Naive thymus-derived CD4-positive, alpha-beta T cell (primary cell): ENCODE measurements at regions not wholly inside any gene's neighbourhood (a gene's known extent, or its start where the extent isn't known, plus 50 kb on each side); places are given as distances from the start of the nearest gene placed in this dataset.

Experiments
- ATAC-seq: fragments of 150-1000 bp; cut with Tn5 transposase; 2 replicates; pipeline ENCODE4 v1.10.0; 2021; ENCODE audit warnings: mild to moderate bottlenecking, moderate library complexity
- CTCF ChIA-PET: fragments of 350-600 bp; sonication (Branson Sonifier 250); formaldehyde crosslinking; loops from one replicate; lab custom pipeline; 2021; ENCODE audit warnings: antibody characterized with exemption; lab: Charles Lee
- POLR2A ChIA-PET: fragments of 350-600 bp; sonication (Branson Sonifier 250); formaldehyde crosslinking; loops from one replicate; lab custom pipeline; 2021; ENCODE audit warnings: antibody characterized with exemption, inconsistent platforms; lab: Charles Lee
- DNase-seq, 9 donors: peaks; one replicate each; pipeline versions ENCODE4 v3.0.0 to v3.0.0-alpha.2; 2020 to 2022; ENCODE audit warnings: mixed read lengths in 1 of 9
- H3K27ac ChIP-seq: one replicate; pipeline ENCODE4 v1.7.0; 2013; ENCODE audit warnings: mild to moderate bottlenecking, low read depth, low read length, moderate library complexity
- H3K27me3 ChIP-seq, 2 donors: one replicate each; pipeline ENCODE4 v1.7.0; 2013; ENCODE audit warnings: low read length in 2 of 2, mild to moderate bottlenecking in 2 of 2, moderate library complexity in 2 of 2; ENCODE audit not compliant: control insufficient read depth in 2 of 2, insufficient read depth in 2 of 2
- H3K36me3 ChIP-seq, 3 experiments: 1 replicate in 2 of 3; 2 replicates in 1 of 3; pipeline ENCODE4 v1.7.0; 2013; ENCODE audit warnings: low read length in 3 of 3, mild to moderate bottlenecking in 3 of 3, moderate library complexity in 1 of 3; ENCODE audit not compliant: insufficient read depth in 3 of 3, control insufficient read depth in 2 of 3
- H3K4me1 ChIP-seq, 2 donors: one replicate each; pipeline ENCODE4 v1.7.0; 2013; ENCODE audit warnings: low read length in 2 of 2, mild to moderate bottlenecking in 2 of 2, moderate library complexity in 1 of 2; ENCODE audit not compliant: control insufficient read depth in 2 of 2, insufficient read depth in 2 of 2
- H3K4me3 ChIP-seq: 2 replicates; pipeline ENCODE4 v1.7.0; 2013; ENCODE audit warnings: mild to moderate bottlenecking, low read length
- H3K9me3 ChIP-seq, 3 experiments: 1 replicate in 2 of 3; 2 replicates in 1 of 3; pipeline ENCODE4 v1.7.0; 2013; ENCODE audit warnings: low read length in 3 of 3; ENCODE audit not compliant: control insufficient read depth in 2 of 3
- H3K27ac Mint-ChIP-seq, 9 donors: one replicate each; pipeline ENCODE4 v1.8.0; 2020 to 2022; ENCODE audit warnings: mixed read lengths in 9 of 9, mild to moderate bottlenecking in 8 of 9, moderate library complexity in 5 of 9, inconsistent platforms in 2 of 9
- H3K27me3 Mint-ChIP-seq, 5 donors: one replicate each; pipeline ENCODE4 v1.8.0; 2021 to 2022; ENCODE audit warnings: mixed read lengths in 5 of 5, mild to moderate bottlenecking in 1 of 5
- H3K36me3 Mint-ChIP-seq, 5 donors: one replicate each; pipeline ENCODE4 v1.8.0; 2020 to 2022; ENCODE audit warnings: mixed read lengths in 5 of 5, mild to moderate bottlenecking in 3 of 5, inconsistent platforms in 1 of 5
- H3K4me1 Mint-ChIP-seq, 7 donors: one replicate each; pipeline ENCODE4 v1.8.0; 2020 to 2022; ENCODE audit warnings: mixed read lengths in 7 of 7, mild to moderate bottlenecking in 3 of 7, inconsistent platforms in 1 of 7
- H3K4me3 Mint-ChIP-seq, 10 donors: one replicate each; pipeline ENCODE4 v1.8.0; 2020 to 2022; ENCODE audit warnings: mild to moderate bottlenecking in 10 of 10, mixed read lengths in 10 of 10, moderate library complexity in 6 of 10, inconsistent platforms in 2 of 10
- H3K9me3 Mint-ChIP-seq, 11 donors: one replicate each; pipeline ENCODE4 v1.8.0; 2020 to 2022; ENCODE audit warnings: mixed read lengths in 11 of 11, mild to moderate bottlenecking in 4 of 11, inconsistent platforms in 1 of 11, moderate library complexity in 1 of 11
- intact Hi-C, 2 donors: fragments of 100-400 bp; cut with micrococcal nuclease; formaldehyde crosslinking; loops; one replicate each; pipeline ENCODE4 v1.15.1; 2023

GRCh38 chr9:99724640-99725039 lies 97.0 kb upstream of the NR4A3 start:
- no peak overlapping the region for H3K27ac ChIP-seq
- DNase-seq (no peak), ATAC-seq (no peak)
- Mint-ChIP-seq H3K4me1 (peaks cover 14 to 29% (median 27%) of the 10 kb centered on the region in 7 donors), H3K27ac (no peak overlapping the region), H3K27me3 (no peaks in the 10 kb centered on the region), H3K36me3 (no peaks in the 10 kb centered on the region), H3K4me3 (no peak overlapping the region), H3K9me3 (peaks cover 0 to 2% (median 0%) of the 10 kb centered on the region in 11 donors)
- H3K4me1 ChIP-seq = peaks cover 4 to 32% of the 10 kb centered on the region in 2 donors
- no peaks in the 10 kb centered on the region for H3K9me3 ChIP-seq
- H3K27me3 ChIP-seq = no peaks in the 10 kb centered on the region
- ChIA-PET CTCF (no interaction called here), POLR2A (no interaction called here)
- no peak overlapping the region for H3K4me3 ChIP-seq
- H3K36me3 ChIP-seq = no peaks in the 10 kb centered on the region
- intact Hi-C loops = loop anchor here (5.0 to 10.0 kb wide), 3 partner anchors 93 to 670 kb away; no protein-coding TSS in a partner anchor

- no peak for DNase-seq
- Mint-ChIP-seq H3K4me3 (no peak overlapping the region), H3K4me1 (peaks cover 3 to 17% (median 15%) of the 10 kb centered on the region in 7 donors), H3K27ac (no peak overlapping the region), H3K36me3 (no peaks in the 10 kb centered on the region), H3K9me3 (peaks cover 0 to 2% (median 0%) of the 10 kb centered on the region in 11 donors), H3K27me3 (peaks cover 0 to 6% (median 0%) of the 10 kb centered on the region in 5 donors)
- Histone ChIP-seq H3K36me3 (no peaks in the 10 kb centered on the region), H3K4me3 (no peak overlapping the region), H3K27me3 (no peaks in the 10 kb centered on the region), H3K9me3 (no peaks in the 10 kb centered on the region), H3K27ac (no peak overlapping the region), H3K4me1 (peaks cover 0 to 23% of the 10 kb centered on the region in 2 donors)
- ChIA-PET CTCF (no interaction called here), POLR2A (no interaction called here)
- ATAC-seq = no peak
- intact Hi-C loops = loop anchor here in 1 of 2 donors (10.0 kb wide), 2 partner anchors 139 to 671 kb away; no protein-coding TSS in a partner anchor
Measured at GRCh38 chr9:99725852-99726251, 95.8 kb upstream of the NR4A3 start.

GRCh38 chr9:99726758-99727157 lies 94.9 kb upstream of the NR4A3 start:
- H3K9me3 Mint-ChIP-seq = peaks cover 0 to 2% (median 0%) of the 10 kb centered on the region in 11 donors
- no peak overlapping the region for H3K4me3 Mint-ChIP-seq
- no peak for ATAC-seq
- H3K36me3 Mint-ChIP-seq = no peaks in the 10 kb centered on the region
- Histone ChIP-seq H3K27me3 (no peaks in the 10 kb centered on the region), H3K4me3 (no peak overlapping the region), H3K36me3 (no peaks in the 10 kb centered on the region), H3K4me1 (peaks cover 0 to 23% of the 10 kb centered on the region in 2 donors), H3K27ac (no peak overlapping the region), H3K9me3 (no peaks in the 10 kb centered on the region)
- intact Hi-C loops = loop anchor here in 1 of 2 donors (10.0 kb wide), 2 partner anchors 138 to 672 kb away; no protein-coding TSS in a partner anchor
- ChIA-PET POLR2A (no interaction called here), CTCF (no interaction called here)
- DNase-seq = no peak
- H3K27me3 Mint-ChIP-seq = peaks cover 0 to 6% (median 0%) of the 10 kb centered on the region in 5 donors
- H3K27ac Mint-ChIP-seq = no peak overlapping the region
- H3K4me1 Mint-ChIP-seq = peaks cover 0 to 12% (median 11%) of the 10 kb centered on the region in 7 donors

- CTCF ChIA-PET = interaction anchor here (0.7 kb wide), 1 partner anchor 275 kb away, joined by 3 read pairs; no protein-coding TSS in a partner anchor
- no peaks in the 10 kb centered on the region for H3K36me3 ChIP-seq
- peaks cover 0 to 6% of the 10 kb centered on the region in 2 donors for H3K4me1 ChIP-seq
- no peak overlapping the region for H3K27ac ChIP-seq
- no peaks in the 10 kb centered on the region for H3K9me3 ChIP-seq
- H3K36me3 Mint-ChIP-seq = no peaks in the 10 kb centered on the region
- no peaks in the 10 kb centered on the region for H3K27me3 ChIP-seq
- H3K9me3 Mint-ChIP-seq = peaks cover 0 to 2% (median 0%) of the 10 kb centered on the region in 11 donors
- H3K4me3 ChIP-seq = no peak overlapping the region
- H3K4me1 Mint-ChIP-seq = peaks cover 0 to 5% (median 0%) of the 10 kb centered on the region in 7 donors
- H3K4me3 Mint-ChIP-seq = no peak overlapping the region
- ATAC-seq = no peak
- no peak for DNase-seq
- peaks cover 9 to 27% (median 15%) of the 10 kb centered on the region in 5 donors for H3K27me3 Mint-ChIP-seq
- no peak overlapping the region for H3K27ac Mint-ChIP-seq
- POLR2A ChIA-PET = no interaction called here
- intact Hi-C loops = no loop called here
Measured at GRCh38 chr9:99730062-99730461, 91.6 kb upstream of the NR4A3 start.

- ChIA-PET POLR2A (no interaction called here), CTCF (no interaction called here)
- DNase-seq (no peak), ATAC-seq (no peak)
- Histone ChIP-seq H3K27ac (no peak overlapping the region), H3K4me3 (no peak overlapping the region), H3K9me3 (no peaks in the 10 kb centered on the region), H3K27me3 (no peaks in the 10 kb centered on the region), H3K4me1 (no peaks in the 10 kb centered on the region), H3K36me3 (no peaks in the 10 kb centered on the region)
- Mint-ChIP-seq H3K4me1 (peaks cover 0 to 5% (median 0%) of the 10 kb centered on the region in 7 donors), H3K9me3 (peaks cover 0 to 2% (median 0%) of the 10 kb centered on the region in 11 donors), H3K27ac (no peak overlapping the region), H3K4me3 (no peak overlapping the region), H3K27me3 (peaks cover 10 to 38% (median 15%) of the 10 kb centered on the region in 5 donors), H3K36me3 (no peaks in the 10 kb centered on the region)
- intact Hi-C loops = no loop called here
Measured at GRCh38 chr9:99731950-99732349, 89.7 kb upstream of the NR4A3 start.

GRCh38 chr9:99732715-99733114 lies 89.0 kb upstream of the NR4A3 start:
- ATAC-seq (no peak), DNase-seq (no peak)
- H3K4me3 ChIP-seq = no peak overlapping the region
- H3K4me1 ChIP-seq = no peaks in the 10 kb centered on the region
- H3K27me3 Mint-ChIP-seq = peaks cover 15 to 44% (median 19%) of the 10 kb centered on the region in 5 donors
- intact Hi-C loops = no loop called here
- ChIA-PET POLR2A (no interaction called here), CTCF (no interaction called here)
- H3K9me3 ChIP-seq = no peaks in the 10 kb centered on the region
- no peaks in the 10 kb centered on the region for H3K27me3 ChIP-seq
- H3K4me3 Mint-ChIP-seq = no peak overlapping the region
- no peak overlapping the region for H3K27ac ChIP-seq
- peaks cover 0 to 2% (median 0%) of the 10 kb centered on the region in 11 donors for H3K9me3 Mint-ChIP-seq
- no peaks in the 10 kb centered on the region for H3K36me3 Mint-ChIP-seq
- H3K4me1 Mint-ChIP-seq = peaks cover 0 to 5% (median 0%) of the 10 kb centered on the region in 7 donors
- no peaks in the 10 kb centered on the region for H3K36me3 ChIP-seq
- no peak overlapping the region for H3K27ac Mint-ChIP-seq

GRCh38 chr9:99735041-99735440 lies 86.6 kb upstream of the NR4A3 start:
- no peak overlapping the region for H3K4me3 Mint-ChIP-seq
- peaks cover 0 to 5% (median 0%) of the 10 kb centered on the region in 7 donors for H3K4me1 Mint-ChIP-seq
- intact Hi-C loops = no loop called here
- DNase-seq (no peak), ATAC-seq (no peak)
- H3K4me3 ChIP-seq = no peak overlapping the region
- H3K9me3 ChIP-seq = no peaks in the 10 kb centered on the region
- no peaks in the 10 kb centered on the region for H3K27me3 ChIP-seq
- H3K27me3 Mint-ChIP-seq = peaks cover 19 to 49% (median 21%) of the 10 kb centered on the region in 5 donors
- no peaks in the 10 kb centered on the region for H3K4me1 ChIP-seq
- ChIA-PET CTCF (interaction anchor here (0.5 kb wide), 1 partner anchor 370 kb away, joined by 6 read pairs; no protein-coding TSS in a partner anchor), POLR2A (no interaction called here)
- no peaks in the 10 kb centered on the region for H3K36me3 Mint-ChIP-seq
- no peaks in the 10 kb centered on the region for H3K9me3 Mint-ChIP-seq
- no peak overlapping the region for H3K27ac Mint-ChIP-seq
- no peak overlapping the region for H3K27ac ChIP-seq
- H3K36me3 ChIP-seq = no peaks in the 10 kb centered on the region
